ENCODE measurements at regions not wholly inside any gene's neighbourhood (a gene's known extent, or its start where the extent isn't known, plus 50 kb on each side); places are given as distances from the start of the nearest gene placed in this dataset.
"Not testable (repeated sequence)": the region's sequence is repeated elsewhere in the genome, so short reads cannot be mapped to it uniquely, and the experiment has no call there.

DNA sequence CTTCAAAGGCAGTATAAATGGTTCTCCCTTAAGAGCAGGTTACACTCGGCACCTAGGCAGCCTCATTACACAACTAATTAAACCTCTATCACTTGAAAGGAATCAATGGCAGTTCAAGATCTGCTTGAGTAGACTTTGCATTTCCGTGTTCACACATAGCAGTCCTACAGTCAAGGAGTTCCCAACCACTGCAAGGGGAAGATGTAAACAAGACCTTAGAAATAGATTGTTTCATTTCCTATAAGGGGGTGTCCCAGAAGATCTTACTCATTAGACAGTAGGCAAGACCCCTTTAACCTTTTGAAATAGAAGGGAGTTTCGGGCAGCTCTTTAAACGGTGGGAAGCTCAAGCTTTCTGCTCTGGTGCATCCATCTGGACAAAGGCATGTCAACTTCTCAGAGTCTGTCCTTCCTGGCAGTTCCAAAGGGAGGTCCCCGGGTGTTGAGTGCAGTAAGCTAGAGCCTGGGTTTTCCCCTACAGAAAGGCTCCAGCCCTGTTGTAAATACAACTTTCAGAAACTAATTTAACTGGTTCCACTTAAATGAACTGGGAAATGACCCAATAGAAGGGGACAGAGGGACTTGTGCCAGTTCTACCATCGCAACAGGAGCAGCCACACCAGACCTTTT, 150.8 kb downstream of the RBMX2 start:
- DNase-seq = no peak

GRCh38 chrX:130555341-130555740, 153.6 kb downstream of the RBMX2 start:
- DNase-seq = no peak

- no peak for DNase-seq
These were observed 154.0 kb downstream of the RBMX2 start for GRCh38 chrX:130555757-130556156.

DNA sequence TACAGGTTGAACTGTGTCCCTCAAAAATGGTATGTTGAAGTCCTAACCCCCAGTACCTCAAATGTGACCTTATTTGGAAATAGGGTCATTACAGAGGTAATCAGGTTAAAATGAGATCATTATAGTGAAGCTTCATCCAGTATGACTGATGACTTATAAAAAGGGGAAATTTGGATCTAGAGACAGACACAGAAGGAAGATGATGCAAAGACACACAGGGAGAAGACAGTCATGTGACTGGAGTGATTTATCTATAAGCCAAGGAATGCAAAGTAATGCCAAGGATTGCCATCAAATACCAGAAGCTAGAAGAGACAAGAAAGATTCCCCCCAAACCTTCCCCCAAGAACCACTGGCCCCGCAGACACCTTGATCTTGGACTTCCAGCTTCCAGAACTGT, 155.2 kb downstream of the RBMX2 start:
- no peak for DNase-seq

GRCh38 chrX:130560544-130560943, 158.8 kb downstream of the RBMX2 start:
- DNase-seq = no peak

- DNase-seq = no peak
These were observed 160.1 kb downstream of the RBMX2 start for GRCh38 chrX:130561930-130562329.

DNA sequence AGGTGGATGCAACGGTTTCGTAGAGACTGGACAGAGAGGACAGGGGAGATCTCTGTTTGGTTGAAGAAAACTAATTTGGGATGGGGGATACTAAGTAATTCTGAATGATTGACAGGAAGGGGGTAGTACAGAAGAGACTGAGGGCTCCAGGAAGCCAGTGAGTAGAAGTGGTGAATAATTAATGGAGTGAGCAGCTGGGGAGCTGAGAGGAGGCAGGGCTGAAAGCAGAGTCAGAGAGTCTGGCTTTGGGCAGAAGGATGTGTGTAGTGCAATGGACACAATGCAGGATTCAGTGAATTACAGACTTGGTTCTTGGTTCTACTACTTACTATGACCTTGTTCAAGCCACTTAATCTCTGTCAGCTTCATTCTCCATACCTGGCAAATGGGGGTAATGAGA, 161.7 kb downstream of the RBMX2 start:
- DNase-seq = no peak

- no peak for DNase-seq
These were observed 164.4 kb downstream of the RBMX2 start for GRCh38 chrX:130566028-130566683.

- not testable (repeated sequence) for DNase-seq
These were observed 171.2 kb downstream of the RBMX2 start for GRCh38 chrX:130573030-130573429.

All from NCI-H2171 treated with DMSO at 0.1 percent for 48 hours (cell line).